ENCODE measurements at regions not wholly inside any gene's neighbourhood (a gene's known extent, or its start where the extent isn't known, plus 50 kb on each side); places are given as distances from the start of the nearest gene placed in this dataset.
"Not testable (repeated sequence)": the region's sequence is repeated elsewhere in the genome, so short reads cannot be mapped to it uniquely, and the experiment has no call there.

- Histone ChIP-seq H3K9ac (ENCODE audit: insufficient read depth, low read depth, low read length) (no peak overlapping the region), H3K4me1 (ENCODE audit: insufficient read depth, low read length) (no peaks in the 10 kb centered on the region), H3K27ac (ENCODE audit: extremely low read length, insufficient read depth, low read length) (no peak overlapping the region), H3K4me3 (replicated peaks in 1 of 3; ENCODE audit: insufficient read depth in 1 of 3, low read depth in 2 of 3, low read length in 3 of 3) (no peak overlapping the region), H3K36me3 (replicated peaks in 1 of 2; ENCODE audit: control insufficient read depth in 1 of 2, insufficient read depth in 2 of 2, low read length in 2 of 2) (no peaks in the 10 kb centered on the region), H3K4me2 (ENCODE audit: low read depth, low read length) (no peak overlapping the region), H2AFZ (ENCODE audit: low read length) (no peak overlapping the region), H3K79me2 (ENCODE audit: insufficient read depth, low read length) (no peaks in the 10 kb centered on the region), H4K20me1 (ENCODE audit: insufficient read depth, low read length) (no peaks in the 10 kb centered on the region), H3K9me3 (ENCODE audit: low read length) (no peaks in the 10 kb centered on the region), H3K27me3 (ENCODE audit: control insufficient read depth in 1 of 2, insufficient read depth in 2 of 2, low read length in 2 of 2) (no peaks in the 10 kb centered on the region)
- ChIA-PET CTCF (ENCODE audit: low intra/inter-chr PET ratio, low total read pairs) (no interaction called here), POLR2A (no interaction called here)
- FAIRE-seq (no peak), DNase-seq (ENCODE audit: low spot score) (no peak), ATAC-seq (no peak)
- intact Hi-C loops (cut with micrococcal nuclease; ENCODE audit: unreplicated experiment) (no loop called here), in situ Hi-C loops (cut with HindIII; ENCODE audit: extremely low pct_ligation_motif_present, low pct_unique_long_range_greater_than_20kb) (no loop called here)
- BruUV-seq (replicated peaks), result no TSS peak
- no peak for TF ChIP-seq HINFP (CRISPR knock-in tag; IDR thresholded peaks at IDR 0.05; ENCODE audit: low read depth)
- TF ChIP-seq ATAD3A (CRISPR knock-in tag; IDR thresholded peaks at IDR 0.05), result no peak
- TF ChIP-seq MYNN (CRISPR knock-in tag; IDR thresholded peaks at IDR 0.05; ENCODE audit: low read depth), result no peak
- no peak for TF ChIP-seq MAZ (IDR thresholded peaks at IDR 0.05; ENCODE audit: borderline replicate concordance, low read depth, low read length)
- TF ChIP-seq MAZ (CRISPR knock-in tag; IDR thresholded peaks at IDR 0.05; ENCODE audit: low read depth), result no peak
- TF ChIP-seq ZEB1 (IDR thresholded peaks at IDR 0.05; ENCODE audit: insufficient replicate concordance, low read depth), result no peak
- TF ChIP-seq ZNF510 (CRISPR knock-in tag; IDR thresholded peaks at IDR 0.05; ENCODE audit: low read depth), result no peak
- no peak for TF ChIP-seq ZFYVE20 (CRISPR knock-in tag; IDR thresholded peaks at IDR 0.05; ENCODE audit: borderline replicate concordance, low read depth)
- no peak for TF ChIP-seq ARHGAP35 (CRISPR knock-in tag; IDR thresholded peaks at IDR 0.05; ENCODE audit: borderline replicate concordance)
- no peak for TF ChIP-seq ZFP37 (CRISPR knock-in tag; IDR thresholded peaks at IDR 0.05; ENCODE audit: borderline replicate concordance)
- TF ChIP-seq CC2D1A (CRISPR knock-in tag; IDR thresholded peaks at IDR 0.05), result no peak
- TF ChIP-seq ZBTB14 (CRISPR knock-in tag; IDR thresholded peaks at IDR 0.05), result no peak
- TF ChIP-seq RFX3 (CRISPR knock-in tag; IDR thresholded peaks at IDR 0.05), result no peak
- TF ChIP-seq ZNF331 (CRISPR knock-in tag; IDR thresholded peaks at IDR 0.05), result no peak
- TF ChIP-seq REPIN1 (CRISPR knock-in tag; IDR thresholded peaks at IDR 0.05; ENCODE audit: borderline replicate concordance, low read depth), result no peak
- no peak for TF ChIP-seq GZF1 (CRISPR knock-in tag; IDR thresholded peaks at IDR 0.05)
- no peak for TF ChIP-seq RARA (CRISPR knock-in tag; IDR thresholded peaks at IDR 0.05)
- 87% methylated on average over 4 of the region's 4 CpGs for WGBS (ENCODE audit: low lambda C conversion rate)
Measured at GRCh38 chr3:177466074-177466473, 268.8 kb upstream of the TBL1XR1 start.

GRCh38 chr3:177466622-177467021, 269.3 kb upstream of the TBL1XR1 start:
- H3K36me3 ChIP-seq (replicated peaks in 1 of 2; ENCODE audit: control insufficient read depth in 1 of 2, insufficient read depth in 2 of 2, low read length in 2 of 2); H3K4me1 ChIP-seq (ENCODE audit: insufficient read depth, low read length); CTCF ChIA-PET (ENCODE audit: low intra/inter-chr PET ratio, low total read pairs); FAIRE-seq; H2AFZ ChIP-seq (ENCODE audit: low read length); H3K27ac ChIP-seq (ENCODE audit: extremely low read length, insufficient read depth, low read length); H3K79me2 ChIP-seq (ENCODE audit: insufficient read depth, low read length); in situ Hi-C loops (cut with HindIII; ENCODE audit: extremely low pct_ligation_motif_present, low pct_unique_long_range_greater_than_20kb); BruUV-seq (replicated peaks); DNase-seq (ENCODE audit: low spot score); H3K9me3 ChIP-seq (ENCODE audit: low read length); H3K4me2 ChIP-seq (ENCODE audit: low read depth, low read length); ATAC-seq; intact Hi-C loops (cut with micrococcal nuclease; ENCODE audit: unreplicated experiment); H3K4me3 ChIP-seq (replicated peaks in 1 of 3; ENCODE audit: insufficient read depth in 1 of 3, low read depth in 2 of 3, low read length in 3 of 3); H3K9ac ChIP-seq (ENCODE audit: insufficient read depth, low read depth, low read length); POLR2A ChIA-PET; H3K27me3 ChIP-seq (ENCODE audit: control insufficient read depth in 1 of 2, insufficient read depth in 2 of 2, low read length in 2 of 2); H4K20me1 ChIP-seq (ENCODE audit: insufficient read depth, low read length): not testable (repeated sequence)
- 74% methylated on average over 5 of the region's 5 CpGs for WGBS (ENCODE audit: low lambda C conversion rate)
